GM12865 (cell line): ENCODE measurements at regions not wholly inside any gene's neighbourhood (a gene's known extent, or its start where the extent isn't known, plus 50 kb on each side); places are given as distances from the start of the nearest gene placed in this dataset.

Experiments
- DNase-seq: peaks from one replicate; pipeline ENCODE4 v3.0.0; 2010; ENCODE audit warnings: low read depth
- H3K4me3 ChIP-seq: 2 replicates; pipeline ENCODE4 v1.5.1; 2011; ENCODE audit warnings: mild to moderate bottlenecking, low read depth, low read length, control low read depth
- TF ChIP-seq, protein P1 (sequence below): IDR thresholded peaks from 2 replicates; pipeline ENCODE4 v1.5.1; 2011; ENCODE audit warnings: low read length, control low read depth, low read depth, inconsistent platforms; ENCODE audit not compliant: insufficient read depth; ENCODE audit errors: missing control alignments

DNA sequence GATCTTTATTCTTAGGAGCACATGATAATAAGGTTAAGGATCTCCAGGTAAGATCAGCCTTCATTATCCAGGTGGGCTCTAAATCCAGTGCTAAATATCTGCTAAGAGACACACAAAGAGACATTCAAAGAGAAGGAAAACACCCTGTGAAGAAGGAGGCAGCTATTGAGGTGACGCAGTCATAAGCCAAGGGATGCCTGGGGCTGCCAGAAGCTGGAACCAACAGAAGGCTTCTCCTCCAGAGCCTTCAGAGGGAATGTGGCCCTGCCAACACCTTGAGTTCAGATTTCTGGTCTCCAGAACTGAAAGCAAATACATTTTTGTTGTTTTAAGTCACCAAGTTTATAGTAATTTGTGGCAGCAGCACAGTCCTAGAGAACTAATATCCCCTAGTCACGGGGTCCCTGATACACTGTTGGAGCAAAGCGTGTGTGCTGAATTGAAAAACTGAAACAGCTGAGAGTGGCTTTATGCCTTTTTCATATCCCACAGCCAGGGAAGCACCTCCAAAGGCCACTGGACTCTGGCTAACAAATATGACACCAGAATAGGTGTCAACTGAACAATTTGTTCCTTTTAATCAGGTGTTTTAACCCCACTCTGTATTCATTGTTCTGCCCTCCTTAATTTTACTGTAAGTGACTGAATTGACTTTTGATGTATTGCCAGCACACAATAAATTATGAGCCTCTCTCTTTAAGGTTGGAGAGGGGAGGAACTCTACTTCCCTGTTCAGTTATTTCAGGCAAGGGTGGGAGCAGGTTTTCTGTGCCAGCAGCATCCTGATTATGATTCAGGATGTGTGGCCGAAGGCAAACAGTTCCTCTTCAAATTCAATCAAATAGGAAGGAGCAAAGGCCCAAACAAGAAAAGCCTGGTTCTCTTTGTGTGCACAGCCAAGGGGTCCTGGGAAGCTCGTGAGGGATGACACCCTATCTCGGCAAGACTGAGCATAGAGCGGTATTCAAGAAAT, 151.8 kb upstream of the HES1 start:
- TF ChIP-seq, protein P1, sequence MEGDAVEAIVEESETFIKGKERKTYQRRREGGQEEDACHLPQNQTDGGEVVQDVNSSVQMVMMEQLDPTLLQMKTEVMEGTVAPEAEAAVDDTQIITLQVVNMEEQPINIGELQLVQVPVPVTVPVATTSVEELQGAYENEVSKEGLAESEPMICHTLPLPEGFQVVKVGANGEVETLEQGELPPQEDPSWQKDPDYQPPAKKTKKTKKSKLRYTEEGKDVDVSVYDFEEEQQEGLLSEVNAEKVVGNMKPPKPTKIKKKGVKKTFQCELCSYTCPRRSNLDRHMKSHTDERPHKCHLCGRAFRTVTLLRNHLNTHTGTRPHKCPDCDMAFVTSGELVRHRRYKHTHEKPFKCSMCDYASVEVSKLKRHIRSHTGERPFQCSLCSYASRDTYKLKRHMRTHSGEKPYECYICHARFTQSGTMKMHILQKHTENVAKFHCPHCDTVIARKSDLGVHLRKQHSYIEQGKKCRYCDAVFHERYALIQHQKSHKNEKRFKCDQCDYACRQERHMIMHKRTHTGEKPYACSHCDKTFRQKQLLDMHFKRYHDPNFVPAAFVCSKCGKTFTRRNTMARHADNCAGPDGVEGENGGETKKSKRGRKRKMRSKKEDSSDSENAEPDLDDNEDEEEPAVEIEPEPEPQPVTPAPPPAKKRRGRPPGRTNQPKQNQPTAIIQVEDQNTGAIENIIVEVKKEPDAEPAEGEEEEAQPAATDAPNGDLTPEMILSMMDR = no peak
- no peak overlapping the region for H3K4me3 ChIP-seq
- no peak for DNase-seq

DNA sequence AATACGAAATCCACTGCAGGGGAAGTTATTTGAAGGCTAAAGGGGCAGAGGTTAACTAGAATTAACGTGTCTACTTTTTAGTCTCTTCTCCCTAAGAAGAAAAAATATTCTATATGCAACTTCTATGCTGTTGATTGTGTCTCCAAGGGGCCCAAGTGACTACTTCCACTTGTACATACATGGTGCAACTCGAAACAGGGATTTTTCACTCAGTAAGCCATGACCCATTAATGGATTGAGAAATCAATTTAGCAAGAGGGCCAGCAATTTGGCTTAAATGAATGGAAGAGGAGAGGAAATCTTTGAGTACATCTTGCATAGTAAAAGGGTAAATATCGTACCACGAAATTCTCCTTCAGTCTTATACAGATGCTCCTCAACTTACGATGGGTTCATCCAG, 151.1 kb upstream of the HES1 start:
- TF ChIP-seq, protein P1 = no peak
- H3K4me3 ChIP-seq = no peak overlapping the region
- DNase-seq = no peak

DNA sequence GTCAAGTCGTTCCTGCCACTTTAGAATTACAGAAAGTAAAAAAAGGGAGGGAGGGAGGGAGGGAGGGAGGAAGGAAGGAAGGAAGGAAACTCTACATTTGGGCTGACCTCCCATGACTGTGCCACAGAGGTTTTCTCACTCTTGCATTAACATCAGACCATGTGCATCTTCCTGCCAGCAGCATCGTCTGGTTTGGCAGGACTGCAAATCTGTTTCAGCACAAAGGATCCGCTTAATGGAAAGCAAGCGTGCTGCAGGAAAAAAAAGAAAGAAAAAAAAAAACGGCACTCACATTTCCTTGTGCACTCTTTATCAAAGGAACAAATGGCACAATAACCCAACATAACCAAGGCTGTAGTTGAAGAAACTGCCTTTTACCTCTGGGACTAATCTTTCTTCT, 148.8 kb upstream of the HES1 start:
- DNase-seq = no peak
- TF ChIP-seq, protein P1 = no peak
- no peak overlapping the region for H3K4me3 ChIP-seq

DNA sequence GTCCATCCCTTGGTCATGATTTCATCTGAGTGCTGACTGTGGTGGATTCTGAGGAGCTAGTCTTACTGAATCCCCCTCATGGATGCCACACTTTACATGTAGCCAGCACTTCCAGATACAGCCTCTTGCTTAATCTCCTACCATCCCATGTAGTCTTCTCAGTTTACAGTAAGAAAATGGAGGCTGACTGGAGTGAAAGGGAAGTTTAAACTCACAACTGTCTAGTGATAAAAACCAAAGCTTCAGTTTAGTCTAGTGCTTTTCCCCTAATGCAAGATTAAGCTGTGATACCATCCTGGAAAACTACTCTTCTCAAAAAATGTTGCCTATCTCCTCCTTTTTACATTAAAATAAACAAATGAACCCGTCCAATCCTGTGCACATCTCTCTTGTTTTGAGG, 146.8 kb upstream of the HES1 start:
- no peak for DNase-seq
- TF ChIP-seq, protein P1 = no peak
- H3K4me3 ChIP-seq = no peak overlapping the region

DNA sequence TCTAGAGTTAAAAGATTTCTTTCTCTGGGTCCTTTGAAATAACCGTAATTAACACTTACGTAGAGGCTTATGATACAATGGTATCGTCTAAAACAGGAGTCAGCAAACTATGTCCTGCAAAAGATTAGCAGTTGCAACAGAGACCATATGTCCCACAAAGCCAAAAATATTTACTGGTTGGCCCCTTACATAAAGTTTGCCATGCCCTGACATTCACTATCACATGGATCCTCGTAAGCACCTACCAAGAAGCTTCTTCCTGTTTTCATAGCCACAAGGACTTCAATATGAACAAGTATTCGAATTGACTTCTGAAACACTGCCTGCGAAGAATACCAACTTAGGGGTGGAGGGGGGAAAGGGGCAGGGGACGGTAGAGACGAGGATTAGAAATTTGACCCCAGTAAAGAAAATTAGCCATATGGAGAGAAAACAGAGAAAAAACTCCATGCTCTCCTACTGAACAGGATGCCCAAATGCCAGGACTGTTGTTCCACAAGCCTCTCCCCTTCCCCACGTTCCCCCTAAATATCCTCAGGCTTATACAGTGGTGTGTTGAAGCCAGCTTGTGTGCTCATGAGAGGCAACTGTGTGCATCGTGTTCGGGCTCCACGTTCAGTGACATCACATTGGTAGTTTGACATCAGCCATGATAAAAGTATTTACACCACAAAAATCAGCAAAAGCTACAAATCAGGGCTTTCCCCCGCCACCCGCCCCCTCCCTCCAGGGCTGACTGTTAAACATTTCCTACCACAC, 144.1 kb upstream of the HES1 start:
- TF ChIP-seq, protein P1 = no peak
- no peak overlapping the region for H3K4me3 ChIP-seq
- no peak for DNase-seq

DNA sequence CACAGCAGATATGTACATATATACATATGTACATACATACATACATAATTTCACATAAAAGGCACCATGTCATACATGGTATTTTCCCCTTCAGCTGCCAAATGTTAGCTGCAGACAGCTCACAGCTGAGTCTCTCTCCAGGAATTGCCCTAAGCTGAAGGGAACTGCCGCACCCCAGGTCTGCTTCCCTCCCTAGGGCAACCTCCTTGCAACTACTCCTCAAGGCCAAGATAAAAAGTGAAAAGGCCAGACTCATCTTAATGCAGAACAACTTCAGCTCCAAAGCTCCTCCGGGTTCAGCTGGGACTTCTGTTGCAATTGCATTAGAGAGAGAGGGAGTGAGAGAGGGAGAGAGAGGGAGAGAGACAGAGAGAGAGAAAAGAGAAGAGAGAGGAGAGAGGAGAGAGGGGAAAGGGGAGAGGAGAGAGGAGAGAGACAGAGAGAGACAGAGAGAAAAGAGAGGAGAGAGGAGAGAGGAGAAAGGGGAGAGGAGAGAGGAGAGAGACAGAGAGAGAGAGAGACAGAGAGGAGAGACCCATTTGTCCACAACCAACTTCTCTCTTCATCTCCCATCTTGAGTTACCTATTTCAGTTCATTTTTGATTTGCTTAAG, 143.4 kb upstream of the HES1 start:
- H3K4me3 ChIP-seq = no peak overlapping the region
- TF ChIP-seq, protein P1 = no peak
- DNase-seq = no peak
